Small intestine (tissue), 7 donors: ENCODE measurements at regions not wholly inside any gene's neighbourhood (a gene's known extent, or its start where the extent isn't known, plus 50 kb on each side); places are given as distances from the start of the nearest gene placed in this dataset.

Source experiments
- DNase-seq, 2 donors: peaks; one replicate each; pipeline versions ENCODE4 v3.0.0 to v3.0.0-alpha.2; 2013
- FAIRE-seq: peaks from 2 replicates; lab custom pipeline; 2012; peaks lifted over from hg19 to GRCh38; lab: Jason Lieb, UNC
- H3K27ac ChIP-seq, 3 donors: one replicate each; pipeline ENCODE4 v1.5.1; 2013; ENCODE audit warnings: low read length in 2 of 3, mild to moderate bottlenecking in 2 of 3, control low read depth in 1 of 3, inconsistent platforms in 1 of 3, low read depth in 1 of 3, moderate library complexity in 1 of 3
- H3K27me3 ChIP-seq, 3 donors: one replicate each; pipeline ENCODE4 v1.6.1; 2013; ENCODE audit warnings: low read length in 3 of 3, inconsistent platforms in 1 of 3; ENCODE audit not compliant: control insufficient read depth in 3 of 3, insufficient read depth in 3 of 3
- H3K36me3 ChIP-seq, 3 donors: one replicate each; pipeline ENCODE4 v1.6.1; 2013; ENCODE audit warnings: low read length in 3 of 3, inconsistent platforms in 1 of 3, low read depth in 1 of 3, mild to moderate bottlenecking in 1 of 3, moderate library complexity in 1 of 3; ENCODE audit not compliant: control insufficient read depth in 3 of 3, insufficient read depth in 2 of 3
- H3K4me1 ChIP-seq, 3 donors: one replicate each; pipeline ENCODE4 v1.6.1; 2013; ENCODE audit warnings: low read length in 2 of 3, inconsistent platforms in 1 of 3, low read depth in 1 of 3, mild to moderate bottlenecking in 1 of 3, moderate library complexity in 1 of 3; ENCODE audit not compliant: control insufficient read depth in 3 of 3, insufficient read depth in 2 of 3
- H3K4me3 ChIP-seq, 3 donors: one replicate each; pipeline ENCODE4 v1.5.1; 2013; ENCODE audit warnings: low read length in 3 of 3, control low read depth in 1 of 3, inconsistent platforms in 1 of 3, low read depth in 1 of 3, mild to moderate bottlenecking in 1 of 3, moderate library complexity in 1 of 3
- H3K9me3 ChIP-seq, 2 donors: one replicate each; pipeline ENCODE4 v1.6.1; 2013; ENCODE audit warnings: low read depth in 1 of 2, low read length in 1 of 2; ENCODE audit not compliant: control insufficient read depth in 2 of 2, insufficient read depth in 1 of 2
- WGBS, 3 donors: extraction: QIAGEN DNeasy Blood & Tissue Kit; methylation state at CpG; one replicate each; pipeline ENCODE4 v1.1.7; 2013; 5-methylcytosine and 5-hydroxymethylcytosine counted together
- donor health status: healthy with polysubstance abuse.
- donor health status: control.
- donor health status: control.
- donor health status: Bipolar disorder and iron deficiency.
- donor health status: healthy.

GRCh38 chr5:130708754-130709153 lies 456.3 kb downstream of the HINT1 start:
- Histone ChIP-seq H3K9me3 (no peaks in the 10 kb centered on the region), H3K27me3 (no peaks in the 10 kb centered on the region), H3K27ac (no peak overlapping the region), H3K4me1 (peaks cover 0 to 11% (median 0%) of the 10 kb centered on the region in 3 donors), H3K4me3 (no peak overlapping the region), H3K36me3 (no peaks in the 10 kb centered on the region)
- FAIRE-seq (no peak), DNase-seq (no peak)
- 67 to 73% (median 68%) methylated on average over 3 of the region's 3 CpGs for WGBS, 3 donors

- Histone ChIP-seq H3K27ac (no peak overlapping the region), H3K36me3 (no peaks in the 10 kb centered on the region), H3K4me3 (no peak overlapping the region), H3K9me3 (no peaks in the 10 kb centered on the region), H3K4me1 (peaks cover 0 to 11% (median 0%) of the 10 kb centered on the region in 3 donors), H3K27me3 (no peaks in the 10 kb centered on the region)
- FAIRE-seq, result no peak
- no peak for DNase-seq
- 76 to 89% (median 84%) methylated on average over 5 of the region's 5 CpGs for WGBS, 3 donors
Measured at GRCh38 chr5:130706696-130707095, 458.4 kb downstream of the HINT1 start.

GRCh38 chr5:130705368-130705767 lies 459.7 kb downstream of the HINT1 start:
- Histone ChIP-seq H3K27me3 (no peaks in the 10 kb centered on the region), H3K36me3 (no peaks in the 10 kb centered on the region), H3K4me3 (no peak overlapping the region), H3K4me1 (peaks cover 0 to 5% (median 0%) of the 10 kb centered on the region in 3 donors), H3K27ac (no peak overlapping the region), H3K9me3 (no peaks in the 10 kb centered on the region)
- no peak for DNase-seq
- FAIRE-seq, result no peak
- WGBS, 3 donors, result 73 to 83% (median 77%) methylated on average over 2 of the region's 2 CpGs

- H3K36me3 ChIP-seq, result no peaks in the 10 kb centered on the region
- H3K27me3 ChIP-seq, result no peaks in the 10 kb centered on the region
- DNase-seq, result no peak
- WGBS, 3 donors, result 87 to 97% (median 90%) methylated on average over 4 of the region's 4 CpGs
- H3K9me3 ChIP-seq, result no peaks in the 10 kb centered on the region
- no peak for FAIRE-seq
- no peak overlapping the region for H3K4me3 ChIP-seq
- H3K4me1 ChIP-seq, result no peaks in the 10 kb centered on the region
- H3K27ac ChIP-seq, result no peak overlapping the region
Measured at GRCh38 chr5:130693509-130693908, 471.5 kb downstream of the HINT1 start.

GRCh38 chr5:130692770-130693169 lies 472.3 kb downstream of the HINT1 start:
- H3K36me3 ChIP-seq, result no peaks in the 10 kb centered on the region
- no peak for FAIRE-seq
- no peaks in the 10 kb centered on the region for H3K27me3 ChIP-seq
- H3K27ac ChIP-seq, result no peak overlapping the region
- 43 to 60% (median 52%) methylated on average over 1 of the region's 1 CpG for WGBS, 3 donors
- no peak for DNase-seq
- no peaks in the 10 kb centered on the region for H3K4me1 ChIP-seq
- no peak overlapping the region for H3K4me3 ChIP-seq
- no peaks in the 10 kb centered on the region for H3K9me3 ChIP-seq

- H3K27ac ChIP-seq, result no peak overlapping the region
- no peak for FAIRE-seq
- no peaks in the 10 kb centered on the region for H3K36me3 ChIP-seq
- no peaks in the 10 kb centered on the region for H3K9me3 ChIP-seq
- no peak for DNase-seq
- 42 to 59% (median 57%) methylated on average over 4 of the region's 4 CpGs for WGBS, 3 donors
- H3K27me3 ChIP-seq, result no peaks in the 10 kb centered on the region
- no peak overlapping the region for H3K4me3 ChIP-seq
- no peaks in the 10 kb centered on the region for H3K4me1 ChIP-seq
Measured at GRCh38 chr5:130689831-130690230, 475.2 kb downstream of the HINT1 start.

GRCh38 chr5:130687085-130687733 lies 477.8 kb downstream of the HINT1 start:
- WGBS, 3 donors, result 65 to 74% (median 69%) methylated on average over 7 of the region's 7 CpGs
- Histone ChIP-seq H3K27ac (no peak overlapping the region), H3K36me3 (no peaks in the 10 kb centered on the region), H3K4me1 (no peaks in the 10 kb centered on the region), H3K4me3 (no peak overlapping the region), H3K9me3 (no peaks in the 10 kb centered on the region), H3K27me3 (no peaks in the 10 kb centered on the region)
- FAIRE-seq (no peak), DNase-seq (no peak)

GRCh38 chr5:130678637-130679036 lies 486.4 kb downstream of the HINT1 start:
- H3K27me3 ChIP-seq, result no peaks in the 10 kb centered on the region
- H3K4me3 ChIP-seq, result no peak overlapping the region
- 65 to 75% (median 67%) methylated on average over 1 of the region's 1 CpG for WGBS, 3 donors
- no peak overlapping the region for H3K27ac ChIP-seq
- DNase-seq (no peak), FAIRE-seq (no peak)
- H3K4me1 ChIP-seq, result no peaks in the 10 kb centered on the region
- no peaks in the 10 kb centered on the region for H3K9me3 ChIP-seq
- H3K36me3 ChIP-seq, result no peaks in the 10 kb centered on the region

GRCh38 chr5:130666462-130666861 lies 498.6 kb downstream of the HINT1 start:
- FAIRE-seq, result no peak

More at GRCh38 chr5:130666462-130666861, 498.6 kb downstream of the HINT1 start:
- DNase-seq, result no peak
- WGBS, 3 donors, result 90 to 96% (median 94%) methylated on average over 3 of the region's 3 CpGs
- H3K9me3 ChIP-seq, result no peaks in the 10 kb centered on the region
- H3K36me3 ChIP-seq, result no peaks in the 10 kb centered on the region
- no peaks in the 10 kb centered on the region for H3K4me1 ChIP-seq
- no peak overlapping the region for H3K27ac ChIP-seq
- no peak overlapping the region for H3K4me3 ChIP-seq
- H3K27me3 ChIP-seq, result no peaks in the 10 kb centered on the region
